A673 (cell line): ENCODE measurements at regions not wholly inside any gene's neighbourhood (a gene's known extent, or its start where the extent isn't known, plus 50 kb on each side); places are given as distances from the start of the nearest gene placed in this dataset.

ENCODE experiments used
- CTCF ChIP-seq: fragments of 300-800, 200-600 bp; sonication (generic); conservative IDR thresholded peaks from 2 replicates; pipeline ENCODE4 v1.5.1; 2017; ENCODE audit warnings: low read depth, mild to moderate bottlenecking, antibody characterized with exemption, low read length, moderate library complexity, mixed read lengths
- EZH2 ChIP-seq: fragments of 200-600 bp; sonication (generic); IDR thresholded peaks from 2 replicates; pipeline ENCODE4 v1.6.1; 2017; ENCODE audit warnings: borderline replicate concordance, low read depth, mild to moderate bottlenecking, mixed read lengths, antibody characterized with exemption, low read length; ENCODE audit not compliant: poor library complexity, severe bottlenecking

GRCh38 chr6:134474955-134475354 is 157.0 kb upstream of the SGK1 start:
- TF ChIP-seq CTCF (no peak), EZH2 (no peak)
